ENCODE measurements at regions not wholly inside any gene's neighbourhood (a gene's known extent, or its start where the extent isn't known, plus 50 kb on each side); places are given as distances from the start of the nearest gene placed in this dataset.

- H3K4me1 ChIP-seq, result no peaks in the 10 kb centered on the region
- H3K27me3 ChIP-seq, result no peaks in the 10 kb centered on the region
- H3K4me3 ChIP-seq, result no peak overlapping the region
- ATAC-seq (no peak), DNase-seq (no peak)
- H3K27ac ChIP-seq, result no peak overlapping the region
- intact Hi-C loops (cut with DNase I; ENCODE audit: low total_unique reads), result no loop called here
- no peaks in the 10 kb centered on the region for H3K36me3 ChIP-seq
- in situ Hi-C loops (cut with MboI; ENCODE audit: low sequenced_read_pairs in 4 of 4), result no loop called here
- no peak for TF ChIP-seq POLR2A (IDR thresholded peaks at IDR 0.05)
- TF ChIP-seq, protein P1, sequence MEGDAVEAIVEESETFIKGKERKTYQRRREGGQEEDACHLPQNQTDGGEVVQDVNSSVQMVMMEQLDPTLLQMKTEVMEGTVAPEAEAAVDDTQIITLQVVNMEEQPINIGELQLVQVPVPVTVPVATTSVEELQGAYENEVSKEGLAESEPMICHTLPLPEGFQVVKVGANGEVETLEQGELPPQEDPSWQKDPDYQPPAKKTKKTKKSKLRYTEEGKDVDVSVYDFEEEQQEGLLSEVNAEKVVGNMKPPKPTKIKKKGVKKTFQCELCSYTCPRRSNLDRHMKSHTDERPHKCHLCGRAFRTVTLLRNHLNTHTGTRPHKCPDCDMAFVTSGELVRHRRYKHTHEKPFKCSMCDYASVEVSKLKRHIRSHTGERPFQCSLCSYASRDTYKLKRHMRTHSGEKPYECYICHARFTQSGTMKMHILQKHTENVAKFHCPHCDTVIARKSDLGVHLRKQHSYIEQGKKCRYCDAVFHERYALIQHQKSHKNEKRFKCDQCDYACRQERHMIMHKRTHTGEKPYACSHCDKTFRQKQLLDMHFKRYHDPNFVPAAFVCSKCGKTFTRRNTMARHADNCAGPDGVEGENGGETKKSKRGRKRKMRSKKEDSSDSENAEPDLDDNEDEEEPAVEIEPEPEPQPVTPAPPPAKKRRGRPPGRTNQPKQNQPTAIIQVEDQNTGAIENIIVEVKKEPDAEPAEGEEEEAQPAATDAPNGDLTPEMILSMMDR (IDR thresholded peaks at IDR 0.05 in 4 of 5, conservative IDR thresholded peaks at IDR 0.05 in 1 of 5), result no peak
- no peaks in the 10 kb centered on the region for H3K9me3 ChIP-seq
Observed at GRCh38 chr10:84588426-84588825, 260.0 kb downstream of the CCSER2 start.

GRCh38 chr10:84588971-84589370, 260.6 kb downstream of the CCSER2 start:
- DNase-seq (no peak), ATAC-seq (no peak)
- no peaks in the 10 kb centered on the region for H3K36me3 ChIP-seq
- H3K4me1 ChIP-seq, result no peaks in the 10 kb centered on the region
- no peak overlapping the region for H3K27ac ChIP-seq
- no peak for TF ChIP-seq POLR2A (IDR thresholded peaks at IDR 0.05)
- TF ChIP-seq, protein P1 (IDR thresholded peaks at IDR 0.05 in 4 of 5, conservative IDR thresholded peaks at IDR 0.05 in 1 of 5), result no peak
- no peak overlapping the region for H3K4me3 ChIP-seq
- H3K27me3 ChIP-seq, result no peaks in the 10 kb centered on the region
- in situ Hi-C loops (cut with MboI; ENCODE audit: low sequenced_read_pairs in 4 of 4), result no loop called here
- no peaks in the 10 kb centered on the region for H3K9me3 ChIP-seq
- intact Hi-C loops (cut with DNase I; ENCODE audit: low total_unique reads), result no loop called here

- no peaks in the 10 kb centered on the region for H3K36me3 ChIP-seq
- no peaks in the 10 kb centered on the region for H3K27me3 ChIP-seq
- ATAC-seq (no peak), DNase-seq (no peak)
- intact Hi-C loops (cut with DNase I; ENCODE audit: low total_unique reads), result no loop called here
- H3K9me3 ChIP-seq, result no peaks in the 10 kb centered on the region
- H3K4me3 ChIP-seq, result no peak overlapping the region
- TF ChIP-seq, protein P1 (IDR thresholded peaks at IDR 0.05 in 4 of 5, conservative IDR thresholded peaks at IDR 0.05 in 1 of 5), result no peak
- no peak for TF ChIP-seq POLR2A (IDR thresholded peaks at IDR 0.05)
- H3K4me1 ChIP-seq, result no peaks in the 10 kb centered on the region
- in situ Hi-C loops (cut with MboI; ENCODE audit: low sequenced_read_pairs in 4 of 4), result no loop called here
- no peak overlapping the region for H3K27ac ChIP-seq
Observed at GRCh38 chr10:84589526-84590205, 261.3 kb downstream of the CCSER2 start.

DNA sequence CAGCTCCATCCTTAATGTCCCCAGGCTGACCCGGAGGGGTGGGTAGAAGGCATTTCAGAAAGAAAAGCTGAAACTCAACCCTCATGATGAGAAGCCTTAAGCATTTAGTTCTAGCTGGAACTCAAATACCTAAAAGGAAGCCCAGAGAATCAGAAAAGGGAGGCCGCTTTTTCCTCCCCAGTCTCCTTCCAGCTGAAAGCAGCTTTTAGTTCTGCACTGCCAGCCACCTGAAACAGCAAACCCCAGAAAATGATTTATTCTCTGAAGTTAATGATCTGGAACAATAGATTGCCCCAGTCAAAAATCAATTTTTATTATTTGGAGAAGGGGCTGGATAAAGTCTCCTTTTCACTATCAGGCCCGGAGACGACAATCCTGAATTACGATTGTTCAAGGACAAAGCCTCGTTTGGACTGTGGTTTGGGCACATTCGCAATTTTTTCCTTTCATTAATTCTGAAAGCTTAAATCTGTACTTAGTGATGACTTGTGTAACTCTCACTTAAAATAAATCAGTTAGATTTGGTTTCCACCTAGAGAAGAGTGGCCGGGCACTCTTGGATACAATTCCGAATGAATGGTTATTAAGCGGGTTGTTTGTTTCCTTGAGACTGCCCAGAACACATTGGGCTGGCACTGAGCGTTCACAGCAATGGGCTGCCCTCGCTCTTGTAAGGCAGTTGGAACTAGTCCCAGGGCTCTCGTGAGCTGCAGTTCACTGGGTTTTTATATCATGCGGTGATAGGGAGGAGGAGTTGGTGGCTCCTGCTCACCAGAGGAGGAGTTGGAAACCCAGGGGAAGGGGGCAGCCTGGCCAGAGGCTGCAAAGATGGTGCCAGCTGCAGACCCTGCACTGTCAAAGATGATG, 262.2 kb downstream of the CCSER2 start:
- TF ChIP-seq, protein P1 (IDR thresholded peaks at IDR 0.05 in 4 of 5, conservative IDR thresholded peaks at IDR 0.05 in 1 of 5), result no peak
- TF ChIP-seq POLR2A (IDR thresholded peaks at IDR 0.05), result no peak
- H3K27me3 ChIP-seq, result no peaks in the 10 kb centered on the region
- H3K9me3 ChIP-seq, result no peaks in the 10 kb centered on the region
- no peak for ATAC-seq
- no peaks in the 10 kb centered on the region for H3K36me3 ChIP-seq
- H3K4me3 ChIP-seq, result no peak overlapping the region
- no peak for DNase-seq
- H3K4me1 ChIP-seq, result no peaks in the 10 kb centered on the region
- intact Hi-C loops (cut with DNase I; ENCODE audit: low total_unique reads) (no loop called here), in situ Hi-C loops (cut with MboI; ENCODE audit: low sequenced_read_pairs in 4 of 4) (no loop called here)
- H3K27ac ChIP-seq, result no peak overlapping the region
